ENCODE measurements at regions not wholly inside any gene's neighbourhood (a gene's known extent, or its start where the extent isn't known, plus 50 kb on each side); places are given as distances from the start of the nearest gene placed in this dataset.
A peak's percentile ranks its signal among the peaks of the same experiment; 100 is the strongest.

DNA sequence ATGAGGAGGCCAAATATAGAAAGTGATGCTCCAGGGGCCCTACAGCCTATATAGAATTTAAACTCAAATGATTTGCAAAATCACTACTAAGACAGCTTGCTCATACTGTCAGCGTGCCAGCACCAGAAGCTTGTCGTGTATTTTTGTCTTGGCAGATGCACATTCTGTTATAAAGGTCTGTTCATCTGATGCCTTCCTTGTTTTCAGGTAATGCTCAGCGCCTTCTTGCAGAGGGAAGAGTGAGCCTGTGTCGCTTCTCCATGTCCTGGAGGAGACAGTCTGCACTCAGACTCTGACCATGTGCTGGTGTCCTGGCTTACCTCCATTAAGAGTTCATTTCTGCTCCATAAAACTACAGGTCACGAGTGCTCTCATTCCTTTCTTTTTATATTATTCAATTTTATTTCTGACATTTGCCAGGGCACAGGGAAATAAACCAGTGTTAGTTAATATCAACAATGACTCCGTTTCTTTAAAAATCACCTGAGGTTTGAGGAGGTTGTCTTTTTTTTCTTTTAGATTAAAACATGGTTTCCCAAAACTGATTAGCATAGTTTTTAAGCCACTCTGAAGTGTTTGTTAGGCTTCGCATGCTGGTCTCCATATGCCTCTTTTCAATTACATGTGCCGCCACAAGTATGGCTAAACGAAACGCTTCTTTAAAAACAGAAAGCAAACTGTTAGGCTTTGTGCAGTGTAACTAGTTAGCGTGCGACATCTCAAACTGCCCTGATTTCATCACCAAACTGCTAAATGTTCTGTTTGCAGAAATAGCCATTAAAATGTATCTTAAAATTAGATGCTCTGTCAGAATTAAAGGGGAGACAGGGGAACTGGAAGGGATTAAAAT lies 215.2 kb upstream of the GK2 start:
- no peak overlapping the region for H3K27ac ChIP-seq (ENCODE audit: low read depth in 1 of 2, low read length in 1 of 2)
- 96% methylated on average over 12 of the region's 12 CpGs for WGBS
- no peak overlapping the region for H3K4me3 ChIP-seq (ENCODE audit: low read length in 2 of 2)

GRCh38 chr4:79621061-79621460 lies 213.0 kb upstream of the GK2 start:
- H3K4me1 ChIP-seq (ENCODE audit: control insufficient read depth in 2 of 2, insufficient read depth in 2 of 2, low read length in 2 of 2), result no peaks in the 10 kb centered on the region
- no peak overlapping the region for H3K4me3 ChIP-seq (ENCODE audit: low read length in 2 of 2)
- H3K9me3 ChIP-seq (ENCODE audit: control insufficient read depth in 2 of 2, insufficient read depth in 1 of 2, low read length in 1 of 2), result no peaks in the 10 kb centered on the region
- H3K36me3 ChIP-seq (ENCODE audit: control insufficient read depth in 2 of 2, insufficient read depth in 2 of 2, low read length in 1 of 2), result no peaks in the 10 kb centered on the region
- no peak for DNase-seq (ENCODE audit: low read depth in 6 of 9, low spot score in 9 of 9)
- no peaks in the 10 kb centered on the region for H3K27me3 ChIP-seq (ENCODE audit: control insufficient read depth in 2 of 2, insufficient read depth in 1 of 2, low read length in 1 of 2)
- no peak overlapping the region for H3K27ac ChIP-seq (ENCODE audit: low read depth in 1 of 2, low read length in 1 of 2)
- WGBS, result 97% methylated on average over 1 of the region's 1 CpG

More for the DNA sequence above, 215.2 kb upstream of the GK2 start:
- no peaks in the 10 kb centered on the region for H3K27me3 ChIP-seq (ENCODE audit: control insufficient read depth in 2 of 2, insufficient read depth in 1 of 2, low read length in 1 of 2)
- no peaks in the 10 kb centered on the region for H3K4me1 ChIP-seq (ENCODE audit: control insufficient read depth in 2 of 2, insufficient read depth in 2 of 2, low read length in 2 of 2)
- no peaks in the 10 kb centered on the region for H3K36me3 ChIP-seq (ENCODE audit: control insufficient read depth in 2 of 2, insufficient read depth in 2 of 2, low read length in 1 of 2)
- DNase-seq (ENCODE audit: low read depth in 6 of 9, low spot score in 9 of 9), result no peak
- H3K9me3 ChIP-seq (ENCODE audit: control insufficient read depth in 2 of 2, insufficient read depth in 1 of 2, low read length in 1 of 2), result no peaks in the 10 kb centered on the region

GRCh38 chr4:79620617-79621016 lies 212.6 kb upstream of the GK2 start:
- no peak for DNase-seq (ENCODE audit: low read depth in 6 of 9, low spot score in 9 of 9)
- no peaks in the 10 kb centered on the region for H3K36me3 ChIP-seq (ENCODE audit: control insufficient read depth in 2 of 2, insufficient read depth in 2 of 2, low read length in 1 of 2)
- H3K4me1 ChIP-seq (ENCODE audit: control insufficient read depth in 2 of 2, insufficient read depth in 2 of 2, low read length in 2 of 2), result no peaks in the 10 kb centered on the region
- no peaks in the 10 kb centered on the region for H3K9me3 ChIP-seq (ENCODE audit: control insufficient read depth in 2 of 2, insufficient read depth in 1 of 2, low read length in 1 of 2)
- no peaks in the 10 kb centered on the region for H3K27me3 ChIP-seq (ENCODE audit: control insufficient read depth in 2 of 2, insufficient read depth in 1 of 2, low read length in 1 of 2)
- H3K4me3 ChIP-seq (ENCODE audit: low read length in 2 of 2), result no peak overlapping the region
- H3K27ac ChIP-seq (ENCODE audit: low read depth in 1 of 2, low read length in 1 of 2), result no peak overlapping the region

- Histone ChIP-seq H3K27me3 (ENCODE audit: control insufficient read depth in 2 of 2, insufficient read depth in 1 of 2, low read length in 1 of 2) (no peaks in the 10 kb centered on the region), H3K4me3 (ENCODE audit: low read length in 2 of 2) (no peak overlapping the region), H3K9me3 (ENCODE audit: control insufficient read depth in 2 of 2, insufficient read depth in 1 of 2, low read length in 1 of 2) (no peaks in the 10 kb centered on the region), H3K4me1 (ENCODE audit: control insufficient read depth in 2 of 2, insufficient read depth in 2 of 2, low read length in 2 of 2) (no peaks in the 10 kb centered on the region), H3K27ac (ENCODE audit: low read depth in 1 of 2, low read length in 1 of 2) (no peak overlapping the region), H3K36me3 (ENCODE audit: control insufficient read depth in 2 of 2, insufficient read depth in 2 of 2, low read length in 1 of 2) (no peaks in the 10 kb centered on the region)
- 96% methylated on average over 3 of the region's 3 CpGs for WGBS
- DNase-seq (ENCODE audit: low read depth in 6 of 9, low spot score in 9 of 9), result no peak
Observed at GRCh38 chr4:79613269-79613935, 205.4 kb upstream of the GK2 start.

- Histone ChIP-seq H3K4me1 (ENCODE audit: control insufficient read depth in 2 of 2, insufficient read depth in 2 of 2, low read length in 2 of 2) (no peaks in the 10 kb centered on the region), H3K27ac (ENCODE audit: low read depth in 1 of 2, low read length in 1 of 2) (no peak overlapping the region), H3K36me3 (ENCODE audit: control insufficient read depth in 2 of 2, insufficient read depth in 2 of 2, low read length in 1 of 2) (no peaks in the 10 kb centered on the region), H3K4me3 (ENCODE audit: low read length in 2 of 2) (no peak overlapping the region), H3K9me3 (ENCODE audit: control insufficient read depth in 2 of 2, insufficient read depth in 1 of 2, low read length in 1 of 2) (no peaks in the 10 kb centered on the region), H3K27me3 (ENCODE audit: control insufficient read depth in 2 of 2, insufficient read depth in 1 of 2, low read length in 1 of 2) (no peaks in the 10 kb centered on the region)
- WGBS, result 93% methylated on average over 5 of the region's 5 CpGs
- no peak for DNase-seq (ENCODE audit: low read depth in 6 of 9, low spot score in 9 of 9)
Observed at GRCh38 chr4:79611026-79611425, 203.0 kb upstream of the GK2 start.

- no peaks in the 10 kb centered on the region for H3K4me1 ChIP-seq (ENCODE audit: control insufficient read depth in 2 of 2, insufficient read depth in 2 of 2, low read length in 2 of 2)
- 86% methylated on average over 2 of the region's 2 CpGs for WGBS
- DNase-seq (ENCODE audit: low read depth in 6 of 9, low spot score in 9 of 9), result no peak
- H3K27ac ChIP-seq (ENCODE audit: low read depth in 1 of 2, low read length in 1 of 2), result no peak overlapping the region
- H3K27me3 ChIP-seq (ENCODE audit: control insufficient read depth in 2 of 2, insufficient read depth in 1 of 2, low read length in 1 of 2), result no peaks in the 10 kb centered on the region
- no peaks in the 10 kb centered on the region for H3K36me3 ChIP-seq (ENCODE audit: control insufficient read depth in 2 of 2, insufficient read depth in 2 of 2, low read length in 1 of 2)
- H3K9me3 ChIP-seq (ENCODE audit: control insufficient read depth in 2 of 2, insufficient read depth in 1 of 2, low read length in 1 of 2), result no peaks in the 10 kb centered on the region
- H3K4me3 ChIP-seq (ENCODE audit: low read length in 2 of 2), result no peak overlapping the region
Observed at GRCh38 chr4:79609817-79610216, 201.8 kb upstream of the GK2 start.

GRCh38 chr4:79607979-79608378 lies 200.0 kb upstream of the GK2 start:
- WGBS, result 95% methylated on average over 1 of the region's 1 CpG
- no peak for DNase-seq (ENCODE audit: low read depth in 6 of 9, low spot score in 9 of 9)
- Histone ChIP-seq H3K4me3 (ENCODE audit: low read length in 2 of 2) (no peak overlapping the region), H3K4me1 (ENCODE audit: control insufficient read depth in 2 of 2, insufficient read depth in 2 of 2, low read length in 2 of 2) (no peaks in the 10 kb centered on the region), H3K9me3 (ENCODE audit: control insufficient read depth in 2 of 2, insufficient read depth in 1 of 2, low read length in 1 of 2) (no peaks in the 10 kb centered on the region), H3K27ac (ENCODE audit: low read depth in 1 of 2, low read length in 1 of 2) (no peak overlapping the region), H3K27me3 (ENCODE audit: control insufficient read depth in 2 of 2, insufficient read depth in 1 of 2, low read length in 1 of 2) (no peaks in the 10 kb centered on the region), H3K36me3 (ENCODE audit: control insufficient read depth in 2 of 2, insufficient read depth in 2 of 2, low read length in 1 of 2) (no peaks in the 10 kb centered on the region)

GRCh38 chr4:79604152-79604551 lies 196.1 kb upstream of the GK2 start:
- Histone ChIP-seq H3K9me3 (ENCODE audit: control insufficient read depth in 2 of 2, insufficient read depth in 1 of 2, low read length in 1 of 2) (no peaks in the 10 kb centered on the region), H3K27ac (ENCODE audit: low read depth in 1 of 2, low read length in 1 of 2) (peak overlapping the region in 1 of 2 donors; percentile 67), H3K4me1 (ENCODE audit: control insufficient read depth in 2 of 2, insufficient read depth in 2 of 2, low read length in 2 of 2) (no peaks in the 10 kb centered on the region), H3K27me3 (ENCODE audit: control insufficient read depth in 2 of 2, insufficient read depth in 1 of 2, low read length in 1 of 2) (no peaks in the 10 kb centered on the region), H3K36me3 (ENCODE audit: control insufficient read depth in 2 of 2, insufficient read depth in 2 of 2, low read length in 1 of 2) (no peaks in the 10 kb centered on the region), H3K4me3 (ENCODE audit: low read length in 2 of 2) (no peak overlapping the region)
- no peak for DNase-seq (ENCODE audit: low read depth in 6 of 9, low spot score in 9 of 9)

GRCh38 chr4:79603681-79604080 lies 195.7 kb upstream of the GK2 start:
- Histone ChIP-seq H3K27ac (ENCODE audit: low read depth in 1 of 2, low read length in 1 of 2) (peak overlapping the region in 1 of 2 donors; percentile 67), H3K9me3 (ENCODE audit: control insufficient read depth in 2 of 2, insufficient read depth in 1 of 2, low read length in 1 of 2) (no peaks in the 10 kb centered on the region), H3K4me3 (ENCODE audit: low read length in 2 of 2) (no peak overlapping the region), H3K36me3 (ENCODE audit: control insufficient read depth in 2 of 2, insufficient read depth in 2 of 2, low read length in 1 of 2) (no peaks in the 10 kb centered on the region), H3K27me3 (ENCODE audit: control insufficient read depth in 2 of 2, insufficient read depth in 1 of 2, low read length in 1 of 2) (no peaks in the 10 kb centered on the region), H3K4me1 (ENCODE audit: control insufficient read depth in 2 of 2, insufficient read depth in 2 of 2, low read length in 2 of 2) (no peaks in the 10 kb centered on the region)
- WGBS, result 12% methylated on average over 5 of the region's 5 CpGs
- peak in 8 of 9 donors; percentile 4 to 70 (median 21) for DNase-seq (ENCODE audit: low read depth in 6 of 9, low spot score in 9 of 9)
